A549 (cell line): ENCODE measurements at regions not wholly inside any gene's neighbourhood (a gene's known extent, or its start where the extent isn't known, plus 50 kb on each side); places are given as distances from the start of the nearest gene placed in this dataset.

Source experiments
- ATAC-seq, 2 experiments: fragments of 200-7000 bp in 1 of 2; fragments of >200 bp in 1 of 2; cut with Nextera tagmentation in 1 of 2; cut with Tn5 transposase in 1 of 2; 3 replicates each; pipeline versions ENCODE4 v1.8.0 to v1.9.1; 2018 to 2020; ENCODE audit warnings: mild to moderate bottlenecking in 1 of 2, moderate library complexity in 1 of 2
- CTCF ChIA-PET: fragments of 300-600 bp; sonication (Branson Sonifier 250); formaldehyde crosslinking; extraction: SDS; loops from one replicate; lab custom pipeline; 2021; ENCODE audit warnings: antibody characterized with exemption, inconsistent platforms; lab: Yijun Ruan, JAX
- POLR2A ChIA-PET: fragments of 350-600 bp; formaldehyde crosslinking; extraction: SDS; loops from one replicate; lab custom pipeline; 2021; ENCODE audit warnings: antibody characterized with exemption, inconsistent platforms; lab: Yijun Ruan, JAX
- DNase-seq, 2 experiments: peaks; one replicate each; pipeline versions ENCODE4 v3.0.0 to v3.0.0-alpha.2; 2011 to 2016; ENCODE audit warnings: low read depth in 1 of 2, low spot score in 1 of 2
- FAIRE-seq: peaks from 2 replicates; lab custom pipeline; 2011; peaks lifted over from hg19 to GRCh38; lab: Jason Lieb, UNC
- H3K27ac ChIP-seq, 2 experiments: fragments of >200 bp; sonication (Bioruptor Twin); formaldehyde crosslinking; 3 replicates each; pipeline ENCODE4 v1.5.1; 2016 to 2017
- H3K4me1 ChIP-seq: fragments of >200 bp; sonication (Bioruptor Twin); formaldehyde crosslinking; 3 replicates; pipeline ENCODE4 v1.6.1; 2016
- H3K4me2 ChIP-seq: fragments of >200 bp; sonication (Bioruptor Twin); formaldehyde crosslinking; 3 replicates; pipeline ENCODE4 v1.6.1; 2016
- H3K4me3 ChIP-seq: fragments of >200 bp; sonication (Bioruptor Twin); formaldehyde crosslinking; 3 replicates; pipeline ENCODE4 v1.5.1; 2016
- H3K9me3 ChIP-seq: fragments of >200 bp; sonication (Bioruptor Twin); formaldehyde crosslinking; 3 replicates; pipeline ENCODE4 v1.6.1; 2016
- CBX2 ChIP-seq: fragments of 200-600 bp; sonication (generic); IDR thresholded peaks from 2 replicates; pipeline ENCODE4 v1.6.1; 2016; ENCODE audit warnings: low read depth, mild to moderate bottlenecking, borderline replicate concordance
- CHD2 ChIP-seq: fragments of 150-350 bp; IDR thresholded peaks from 2 replicates; pipeline ENCODE4 v1.6.1; 2014; ENCODE audit warnings: low read length; ENCODE audit not compliant: partially characterized antibody
- EHF ChIP-seq: fragments of 250-450 bp; sonication (Bioruptor Pico); IDR thresholded peaks from 2 replicates; pipeline ENCODE4 v1.5.0; 2020; ENCODE audit warnings: mild to moderate bottlenecking
- ESRRA ChIP-seq: fragments of 150-350 bp; IDR thresholded peaks from 2 replicates; pipeline ENCODE4 v1.6.1; 2014; ENCODE audit warnings: mild to moderate bottlenecking, low read length, borderline replicate concordance
- JUN ChIP-seq, 2 experiments: fragments of >200 bp; sonication (Bioruptor Twin); formaldehyde crosslinking; IDR thresholded peaks; 2 replicates in 1 of 2; 3 replicates in 1 of 2; pipeline ENCODE4 v1.6.1; 2016 to 2017
- KDM5A ChIP-seq: fragments of 200-600 bp; sonication (generic); IDR thresholded peaks from 2 replicates; pipeline ENCODE4 v1.6.1; 2016; ENCODE audit warnings: antibody characterized with exemption, mild to moderate bottlenecking
- MAZ ChIP-seq: fragments of 150-350 bp; IDR thresholded peaks from 2 replicates; pipeline ENCODE4 v1.6.1; 2014; ENCODE audit warnings: antibody characterized with exemption, low read depth, low read length, borderline replicate concordance
- MYC ChIP-seq: IDR thresholded peaks from 2 replicates; pipeline ENCODE4 v1.6.1; 2012; ENCODE audit warnings: mild to moderate bottlenecking, inconsistent platforms, low read length, improper control_type of control experiment, borderline replicate concordance
- NFE2L2 ChIP-seq: fragments of 150-350 bp; conservative IDR thresholded peaks from 2 replicates; pipeline ENCODE4 v1.6.1; 2014; ENCODE audit warnings: low read length
- NPAS2 ChIP-seq: fragments of 250-450 bp; sonication (Bioruptor Pico); IDR thresholded peaks from 2 replicates; pipeline ENCODE4 v1.8.0; 2022; ENCODE audit warnings: mild to moderate bottlenecking, moderate library complexity, borderline replicate concordance
- POLR2A ChIP-seq: IDR thresholded peaks from 2 replicates; pipeline ENCODE4 v1.6.1; 2012; ENCODE audit warnings: mild to moderate bottlenecking, low read length
- RCOR1 ChIP-seq: fragments of 150-350 bp; IDR thresholded peaks from 2 replicates; pipeline ENCODE4 v1.6.1; 2014; ENCODE audit warnings: antibody characterized with exemption, low read length, low read depth
- RFX5 ChIP-seq: fragments of 450-650 bp; IDR thresholded peaks from 2 replicates; pipeline ENCODE4 v1.7.1; 2014; ENCODE audit warnings: antibody characterized with exemption, mild to moderate bottlenecking, moderate library complexity
- RNF2 ChIP-seq: fragments of 200-600 bp; sonication (generic); IDR thresholded peaks from 2 replicates; pipeline ENCODE4 v1.6.1; 2016; ENCODE audit warnings: low read depth, mild to moderate bottlenecking, antibody characterized with exemption, moderate library complexity, borderline replicate concordance
- ZC3H11A ChIP-seq: fragments of 450-650 bp; IDR thresholded peaks from 2 replicates; pipeline ENCODE4 v1.6.1; 2014; ENCODE audit warnings: antibody characterized with exemption, mild to moderate bottlenecking
- ZSCAN20 ChIP-seq: fragments of 250-450 bp; sonication (Bioruptor Pico); IDR thresholded peaks from 2 replicates; pipeline ENCODE4 v1.8.0; 2022; ENCODE audit warnings: mild to moderate bottlenecking, moderate library complexity
- WGBS: methylation state at CpG from one replicate; pipeline ENCODE4 v1.1.6; 2017; ENCODE audit errors: missing lambda C conversion rate; 5-methylcytosine and 5-hydroxymethylcytosine counted together
- TF ChIP-seq, protein P1 (sequence below): IDR thresholded peaks from 2 replicates; pipeline ENCODE4 v1.6.1; 2012
- TF ChIP-seq, protein P2 (sequence below): IDR thresholded peaks from 2 replicates; pipeline ENCODE4 v1.6.1; 2012; ENCODE audit warnings: low read depth, borderline replicate concordance
- TF ChIP-seq, protein P3 (sequence below): IDR thresholded peaks from 2 replicates; pipeline ENCODE4 v1.6.1; 2012

DNA sequence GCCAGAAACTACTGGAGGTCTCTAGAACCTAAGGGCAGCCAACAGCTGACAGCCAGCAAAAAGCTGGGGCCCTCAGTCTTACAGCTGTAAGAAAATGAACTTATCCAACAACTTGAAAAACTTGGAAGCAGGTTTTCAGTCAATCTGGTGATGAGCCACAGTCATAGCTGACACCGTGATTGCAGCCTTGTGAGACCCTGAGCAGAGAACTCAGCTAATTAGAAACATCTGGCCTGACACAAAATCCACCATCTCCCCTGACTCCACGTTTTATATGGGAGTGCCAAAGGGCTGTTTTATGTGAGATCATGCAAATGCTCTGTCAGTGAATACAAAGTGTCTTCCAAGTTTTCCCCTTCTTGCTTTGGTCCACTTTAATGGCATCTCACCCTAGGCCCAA, 198.8 kb upstream of the DCAF8L1 start:
- Histone ChIP-seq H3K9me3 (no peaks in the 10 kb centered on the region), H3K4me2 (no peak overlapping the region), H3K4me3 (no peak overlapping the region), H3K27ac (no peak overlapping the region), H3K4me1 (no peaks in the 10 kb centered on the region)
- DNase-seq (no peak), FAIRE-seq (no peak), ATAC-seq (no peak)
- TF ChIP-seq ESRRA: no peak
- no peak for TF ChIP-seq ZSCAN20
- no peak for TF ChIP-seq NFE2L2
- TF ChIP-seq RFX5: no peak
- no peak for TF ChIP-seq RNF2
- no peak for TF ChIP-seq CHD2
- TF ChIP-seq KDM5A: no peak
- TF ChIP-seq, protein P1, sequence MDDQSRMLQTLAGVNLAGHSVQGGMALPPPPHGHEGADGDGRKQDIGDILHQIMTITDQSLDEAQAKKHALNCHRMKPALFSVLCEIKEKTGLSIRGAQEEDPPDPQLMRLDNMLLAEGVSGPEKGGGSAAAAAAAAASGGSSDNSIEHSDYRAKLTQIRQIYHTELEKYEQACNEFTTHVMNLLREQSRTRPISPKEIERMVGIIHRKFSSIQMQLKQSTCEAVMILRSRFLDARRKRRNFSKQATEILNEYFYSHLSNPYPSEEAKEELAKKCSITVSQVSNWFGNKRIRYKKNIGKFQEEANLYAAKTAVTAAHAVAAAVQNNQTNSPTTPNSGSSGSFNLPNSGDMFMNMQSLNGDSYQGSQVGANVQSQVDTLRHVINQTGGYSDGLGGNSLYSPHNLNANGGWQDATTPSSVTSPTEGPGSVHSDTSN: no peak
- TF ChIP-seq NPAS2 (CRISPR knock-in tag): no peak
- TF ChIP-seq, protein P2, sequence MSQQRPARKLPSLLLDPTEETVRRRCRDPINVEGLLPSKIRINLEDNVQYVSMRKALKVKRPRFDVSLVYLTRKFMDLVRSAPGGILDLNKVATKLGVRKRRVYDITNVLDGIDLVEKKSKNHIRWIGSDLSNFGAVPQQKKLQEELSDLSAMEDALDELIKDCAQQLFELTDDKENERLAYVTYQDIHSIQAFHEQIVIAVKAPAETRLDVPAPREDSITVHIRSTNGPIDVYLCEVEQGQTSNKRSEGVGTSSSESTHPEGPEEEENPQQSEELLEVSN: no peak
- TF ChIP-seq MYC: no peak
- TF ChIP-seq POLR2A: no peak
- ChIA-PET POLR2A (no interaction called here), CTCF (no interaction called here)
- WGBS: 5% methylated on average over 2 of the region's 2 CpGs

DNA sequence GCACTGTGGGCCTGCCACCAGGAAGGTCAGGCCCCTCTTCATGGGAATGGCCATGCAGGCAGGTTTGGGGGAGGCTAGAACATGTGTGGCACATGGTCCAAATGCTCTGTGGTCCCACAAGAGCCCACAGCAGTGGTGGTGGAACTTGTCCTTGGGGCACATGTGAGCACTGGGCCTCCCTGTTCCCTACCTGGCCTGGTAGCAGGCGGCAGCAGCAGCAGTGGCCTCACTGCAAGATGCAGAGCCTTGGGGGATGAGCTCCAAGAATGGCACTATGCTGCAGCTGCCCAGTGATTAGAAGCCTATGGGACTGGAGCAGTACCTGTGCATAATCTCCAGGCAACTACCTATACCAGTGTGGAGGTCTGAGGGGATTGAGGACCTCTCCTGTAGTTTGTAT, 197.0 kb upstream of the DCAF8L1 start:
- TF ChIP-seq, protein P1: no peak
- TF ChIP-seq MAZ (no peak), ZC3H11A (no peak), CBX2 (no peak)
- DNase-seq (no peak), ATAC-seq (no peak), FAIRE-seq (no peak)
- ChIA-PET POLR2A (no interaction called here), CTCF (no interaction called here)
- no CpG with 5 or more reads among the region's 1 CpG for WGBS
- Histone ChIP-seq H3K4me2 (no peak overlapping the region), H3K9me3 (no peaks in the 10 kb centered on the region), H3K4me1 (no peaks in the 10 kb centered on the region), H3K4me3 (no peak overlapping the region), H3K27ac (no peak overlapping the region)

DNA sequence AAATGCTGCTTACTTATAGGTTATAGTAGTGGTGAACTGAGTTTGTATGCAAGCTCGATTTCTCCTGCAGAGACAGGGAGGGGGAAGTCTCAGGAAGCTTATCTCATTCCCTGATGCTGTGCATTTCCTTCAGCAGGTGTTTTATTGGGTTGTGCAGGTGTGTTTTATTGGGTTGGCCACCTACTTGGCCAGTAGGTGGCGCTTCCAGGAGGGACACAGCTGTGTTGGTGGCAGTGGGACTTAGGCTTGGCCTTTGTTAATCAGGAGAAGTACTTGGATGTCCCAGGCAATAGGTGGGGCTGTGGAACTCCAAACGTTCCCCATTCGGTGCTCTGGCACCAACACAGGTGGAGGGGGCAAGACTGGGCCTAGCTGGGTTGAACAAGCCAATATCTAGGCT, 196.0 kb upstream of the DCAF8L1 start:
- 27% methylated on average over 2 of the region's 4 CpGs for WGBS
- no peak for FAIRE-seq
- no peak overlapping the region for H3K27ac ChIP-seq
- ChIA-PET POLR2A (no interaction called here), CTCF (no interaction called here)
- H3K4me3 ChIP-seq: no peak overlapping the region
- DNase-seq: peak in 1 of 2 experiments; percentile 2
- H3K9me3 ChIP-seq: no peaks in the 10 kb centered on the region
- no peak for ATAC-seq
- TF ChIP-seq, protein P2: no peak
- no peak for TF ChIP-seq EHF
- H3K4me1 ChIP-seq: no peaks in the 10 kb centered on the region
- no peak overlapping the region for H3K4me2 ChIP-seq

DNA sequence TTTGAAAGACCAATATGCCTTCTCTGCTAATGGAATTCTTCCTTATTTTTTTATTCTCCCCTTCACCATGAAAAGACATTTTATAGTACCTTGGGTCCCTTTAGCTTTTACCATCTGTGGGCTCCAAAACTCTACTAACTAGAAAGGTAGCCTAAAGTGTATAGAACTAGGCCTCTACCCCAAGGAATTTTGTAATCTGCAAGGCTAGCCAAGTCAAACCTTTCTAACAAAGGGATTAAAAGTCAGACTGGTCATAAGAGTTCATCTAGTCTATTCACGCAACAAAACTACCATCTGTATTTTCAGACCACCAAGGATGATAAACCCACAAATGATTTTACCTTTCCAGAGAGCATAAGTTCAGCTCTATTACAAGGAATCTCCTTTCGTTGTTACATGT, 189.5 kb upstream of the DCAF8L1 start:
- Histone ChIP-seq H3K4me2 (no peak overlapping the region), H3K27ac (no peak overlapping the region), H3K4me3 (no peak overlapping the region)
- POLR2A ChIA-PET: no interaction called here
- no peak for FAIRE-seq
- TF ChIP-seq ZC3H11A (no peak), JUN (IDR thresholded peaks at IDR 0.05) (no peak), RCOR1 (no peak)
- TF ChIP-seq, protein P3, sequence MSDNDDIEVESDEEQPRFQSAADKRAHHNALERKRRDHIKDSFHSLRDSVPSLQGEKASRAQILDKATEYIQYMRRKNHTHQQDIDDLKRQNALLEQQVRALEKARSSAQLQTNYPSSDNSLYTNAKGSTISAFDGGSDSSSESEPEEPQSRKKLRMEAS: no peak
- TF ChIP-seq, all 56 proteins: peak for 0
- 37% methylated on average over 2 of the region's 2 CpGs for WGBS
- no peak for ATAC-seq
- DNase-seq: no peak
- CTCF ChIA-PET: no interaction called here
- no peaks in the 10 kb centered on the region for H3K4me1 ChIP-seq
- H3K9me3 ChIP-seq: no peaks in the 10 kb centered on the region
